GM10248 (cell line): ENCODE measurements at regions not wholly inside any gene's neighbourhood (a gene's known extent, or its start where the extent isn't known, plus 50 kb on each side); places are given as distances from the start of the nearest gene placed in this dataset.

Source experiments
- CTCF ChIA-PET: fragments of 300-600 bp; sonication (Branson Sonifier 250); formaldehyde crosslinking; extraction: SDS; loops from one replicate; lab custom pipeline; 2021; ENCODE audit warnings: antibody characterized with exemption; lab: Yijun Ruan, JAX
- POLR2A ChIA-PET: fragments of 350-650 bp; sonication (Branson Sonifier 250); formaldehyde crosslinking; extraction: SDS; loops from one replicate; lab custom pipeline; 2020; ENCODE audit warnings: antibody characterized with exemption; lab: Yijun Ruan, JAX
- DNase-seq: peaks from one replicate; pipeline ENCODE4 v3.0.0; 2012; ENCODE audit errors: extremely low spot score
- TF ChIP-seq, protein P1 (sequence below): IDR thresholded peaks from 2 replicates; pipeline ENCODE4 v1.5.1; 2012; ENCODE audit warnings: mild to moderate bottlenecking, low read depth; ENCODE audit errors: extremely low read depth, missing control alignments, control extremely low read depth

DNA sequence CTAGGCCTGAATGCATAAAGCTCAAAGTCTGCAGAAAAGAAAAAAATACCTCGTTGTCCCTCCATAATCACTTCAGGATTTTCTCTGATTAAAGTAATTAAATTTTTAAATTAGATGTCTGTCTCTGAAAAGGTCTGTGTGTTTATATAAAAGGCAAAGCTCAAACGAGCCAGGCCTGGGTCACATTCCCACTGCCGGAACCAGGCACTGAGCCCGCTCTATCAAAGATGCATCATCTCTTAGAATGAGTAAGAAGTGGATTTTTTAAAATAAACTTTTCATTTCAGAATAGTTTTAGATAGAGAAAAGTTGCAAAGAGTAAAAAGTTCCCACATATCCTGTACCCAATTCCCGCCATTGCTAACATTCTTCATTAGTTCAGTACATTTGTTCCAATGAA is 202.1 kb upstream of the KYNU start:
- POLR2A ChIA-PET: no interaction called here
- TF ChIP-seq, protein P1, sequence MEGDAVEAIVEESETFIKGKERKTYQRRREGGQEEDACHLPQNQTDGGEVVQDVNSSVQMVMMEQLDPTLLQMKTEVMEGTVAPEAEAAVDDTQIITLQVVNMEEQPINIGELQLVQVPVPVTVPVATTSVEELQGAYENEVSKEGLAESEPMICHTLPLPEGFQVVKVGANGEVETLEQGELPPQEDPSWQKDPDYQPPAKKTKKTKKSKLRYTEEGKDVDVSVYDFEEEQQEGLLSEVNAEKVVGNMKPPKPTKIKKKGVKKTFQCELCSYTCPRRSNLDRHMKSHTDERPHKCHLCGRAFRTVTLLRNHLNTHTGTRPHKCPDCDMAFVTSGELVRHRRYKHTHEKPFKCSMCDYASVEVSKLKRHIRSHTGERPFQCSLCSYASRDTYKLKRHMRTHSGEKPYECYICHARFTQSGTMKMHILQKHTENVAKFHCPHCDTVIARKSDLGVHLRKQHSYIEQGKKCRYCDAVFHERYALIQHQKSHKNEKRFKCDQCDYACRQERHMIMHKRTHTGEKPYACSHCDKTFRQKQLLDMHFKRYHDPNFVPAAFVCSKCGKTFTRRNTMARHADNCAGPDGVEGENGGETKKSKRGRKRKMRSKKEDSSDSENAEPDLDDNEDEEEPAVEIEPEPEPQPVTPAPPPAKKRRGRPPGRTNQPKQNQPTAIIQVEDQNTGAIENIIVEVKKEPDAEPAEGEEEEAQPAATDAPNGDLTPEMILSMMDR: no peak
- CTCF ChIA-PET: interaction anchor here (1.1 kb wide), 1 partner anchor 8 kb away, joined by 3 read pairs; no protein-coding TSS in a partner anchor
- DNase-seq: no peak

- ChIA-PET CTCF (no interaction called here), POLR2A (interaction anchor here (0.7 kb wide), 1 partner anchor 452 kb away, joined by 3 read pairs; no protein-coding TSS in a partner anchor)
- TF ChIP-seq, protein P1: no peak
- DNase-seq: no peak
Measured at GRCh38 chr2:142673836-142674235, 203.6 kb upstream of the KYNU start.

DNA sequence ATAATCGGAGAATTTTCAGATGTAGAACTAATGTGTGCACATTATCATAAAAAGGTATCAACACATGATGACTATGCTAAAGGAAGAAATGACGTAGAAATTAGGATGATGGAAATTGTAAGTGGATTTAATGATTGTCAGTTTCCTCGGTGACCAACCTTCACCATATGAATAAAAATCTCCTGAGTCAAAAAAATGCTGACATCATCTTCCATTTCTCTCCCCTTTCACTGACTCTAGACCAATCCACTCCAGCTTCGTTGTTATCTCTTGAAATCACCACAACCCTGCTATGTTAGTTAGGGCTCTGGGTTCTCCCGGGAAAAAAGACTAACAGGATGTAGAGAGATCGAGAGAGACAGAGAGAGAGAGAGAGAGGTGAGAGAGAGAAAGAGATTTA is 204.8 kb upstream of the KYNU start:
- CTCF ChIA-PET: no interaction called here
- TF ChIP-seq, protein P1: no peak
- POLR2A ChIA-PET: no interaction called here
- no peak for DNase-seq

DNA sequence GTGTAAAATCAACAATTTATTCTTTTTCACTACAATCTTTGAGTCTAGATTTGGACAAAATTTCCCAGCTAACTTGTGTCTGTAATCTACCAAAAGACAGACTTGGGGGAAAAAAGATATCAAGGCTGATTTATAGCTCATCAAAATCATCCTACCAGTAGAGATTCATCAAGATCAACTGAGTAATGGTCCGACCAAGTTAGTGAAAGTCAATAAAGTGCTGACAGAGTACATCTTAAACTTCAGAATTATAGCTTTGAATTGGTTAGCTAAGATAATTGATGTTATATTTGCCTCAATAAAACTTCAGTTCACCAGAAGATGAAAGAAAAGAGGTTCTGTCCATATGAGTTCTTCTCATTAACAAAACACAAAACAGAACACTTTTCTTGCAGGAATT is 207.1 kb upstream of the KYNU start:
- TF ChIP-seq, protein P1: no peak
- CTCF ChIA-PET: interaction anchor here (1.7 to 1.8 kb wide), 2 partner anchors 9 to 12 kb away, joined by 5 to 6 read pairs; no protein-coding TSS in a partner anchor
- no peak for DNase-seq
- POLR2A ChIA-PET: no interaction called here

GRCh38 chr2:142668420-142668819 is 209.0 kb upstream of the KYNU start:
- no peak for DNase-seq

GRCh38 chr2:142665241-142665640 is 212.2 kb upstream of the KYNU start:
- no peak for DNase-seq
- ChIA-PET POLR2A (no interaction called here), CTCF (interaction anchor here (0.7 kb wide), 1 partner anchor 93 kb away, joined by 3 read pairs; no protein-coding TSS in a partner anchor)
- TF ChIP-seq, protein P1: no peak

More at GRCh38 chr2:142668420-142668819, 209.0 kb upstream of the KYNU start:
- ChIA-PET POLR2A (no interaction called here), CTCF (no interaction called here)
- TF ChIP-seq, protein P1: no peak
